ENCODE measurements at regions not wholly inside any gene's neighbourhood (a gene's known extent, or its start where the extent isn't known, plus 50 kb on each side); places are given as distances from the start of the nearest gene placed in this dataset.

DNA sequence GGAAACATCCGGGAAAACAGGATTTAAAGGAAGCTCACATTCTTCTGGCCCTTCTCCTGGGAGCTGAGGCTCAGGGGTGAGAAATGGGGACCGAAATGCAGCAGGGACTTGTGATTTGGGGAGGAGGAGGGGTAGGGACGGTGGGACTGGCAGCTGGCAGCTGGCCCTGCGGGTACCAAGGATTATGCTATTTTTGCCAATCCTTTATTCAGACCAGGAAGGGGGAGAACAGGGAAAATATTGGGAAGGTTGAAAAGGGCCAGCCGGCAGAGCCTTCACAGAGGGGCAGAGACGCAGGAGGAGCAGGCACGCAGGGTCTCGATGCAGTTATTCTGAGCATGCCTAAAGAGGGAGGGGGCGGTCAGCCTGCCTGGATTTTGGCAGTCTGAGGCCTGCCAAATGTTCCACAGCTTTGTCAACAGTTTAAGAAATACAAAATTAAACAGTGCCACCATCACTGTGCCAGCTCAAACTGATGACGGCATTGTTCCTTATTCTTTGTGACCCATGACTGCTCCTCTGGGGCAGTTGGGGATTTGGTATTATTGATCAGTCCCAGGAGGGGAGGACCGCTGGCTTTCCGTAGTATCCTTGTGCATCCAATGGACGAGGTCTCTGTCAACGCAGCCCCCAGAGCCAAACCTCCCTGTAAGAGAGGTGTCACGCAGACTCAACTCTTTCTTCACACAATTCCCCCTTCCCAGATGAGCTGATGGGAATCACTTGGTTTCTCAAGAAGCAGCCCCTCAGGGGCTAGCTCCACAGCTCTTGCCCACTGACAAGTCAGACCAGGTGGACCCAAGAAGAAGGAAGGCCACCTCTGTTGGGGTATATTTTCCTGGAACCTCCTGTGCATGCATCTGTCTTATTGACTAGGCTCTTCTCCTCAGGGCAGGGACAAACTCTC is 553.3 kb downstream of the BNC2 start:
- no peak for DNase-seq

DNA sequence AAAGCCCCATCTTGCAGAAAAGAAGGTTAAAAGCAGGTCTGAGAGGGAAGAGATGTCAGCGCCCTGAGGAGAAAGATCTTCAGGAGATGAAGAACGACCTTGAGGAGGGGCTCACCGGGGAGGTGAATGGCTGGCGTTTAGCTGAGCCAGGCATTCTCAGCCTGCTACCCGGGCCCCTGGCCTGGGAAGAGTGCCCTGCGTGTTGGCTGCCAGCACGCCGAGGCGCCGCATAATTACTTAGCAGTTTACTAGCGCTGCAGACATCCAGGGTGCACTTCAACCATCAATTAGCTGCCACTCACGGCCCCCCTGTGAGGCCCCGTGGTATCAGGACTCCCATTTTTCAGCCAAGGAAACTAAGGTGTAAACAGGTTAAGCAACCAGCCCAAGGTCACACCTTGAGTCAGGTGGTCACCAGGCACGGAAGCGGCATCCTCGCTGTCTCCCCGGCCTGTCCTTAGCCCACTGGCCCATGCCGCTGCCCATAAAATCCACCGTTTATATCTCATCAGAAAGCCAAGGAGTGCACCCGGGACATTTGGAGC is 551.9 kb downstream of the BNC2 start:
- no peak for DNase-seq

DNA sequence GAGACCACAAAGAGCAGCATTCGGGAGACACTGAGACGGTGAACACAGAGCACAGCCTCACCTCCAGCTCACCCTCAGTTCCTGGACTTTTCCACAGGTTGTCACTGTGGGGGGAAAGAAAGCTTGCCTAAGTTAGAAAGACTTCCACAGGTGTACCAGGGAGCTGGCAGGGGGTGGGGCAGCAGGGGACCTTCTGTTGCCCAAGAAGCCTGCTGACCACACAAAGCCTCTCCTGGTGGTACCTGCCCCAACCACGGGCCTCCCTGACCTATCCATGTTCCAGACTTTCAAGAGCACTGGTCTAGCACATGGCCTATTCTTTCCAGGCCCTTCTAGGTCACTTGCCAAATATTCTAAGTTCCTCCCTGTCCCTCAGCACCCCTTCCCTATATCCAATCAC is 550.8 kb downstream of the BNC2 start:
- DNase-seq = no peak

DNA sequence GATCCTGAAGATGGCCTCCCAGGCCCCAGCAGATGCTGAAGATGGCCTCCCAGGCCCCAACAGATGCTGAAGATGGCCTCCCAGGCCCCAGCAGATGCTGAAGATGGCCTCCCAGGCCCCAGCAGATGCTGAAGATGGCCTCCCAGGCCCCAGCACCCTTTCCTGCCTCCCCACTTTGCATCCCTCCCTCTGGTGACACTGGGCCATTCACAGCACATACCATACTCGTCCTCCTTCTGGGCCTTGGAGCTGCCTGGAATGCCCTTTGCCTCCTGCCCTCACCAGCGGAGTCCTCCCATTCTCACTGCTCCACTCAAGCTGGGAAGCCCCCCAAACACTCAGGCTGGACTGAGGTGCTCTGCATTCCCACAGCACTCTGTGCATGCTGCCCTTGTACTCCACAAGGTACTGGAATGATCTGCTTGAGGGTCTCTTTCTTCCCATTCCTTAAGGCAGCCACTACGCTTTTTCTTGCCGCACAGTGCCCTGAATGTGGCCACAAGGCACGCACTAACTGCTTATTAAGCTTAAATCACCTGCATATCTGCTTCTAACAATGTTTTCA is 550.0 kb downstream of the BNC2 start:
- DNase-seq = no peak

DNA sequence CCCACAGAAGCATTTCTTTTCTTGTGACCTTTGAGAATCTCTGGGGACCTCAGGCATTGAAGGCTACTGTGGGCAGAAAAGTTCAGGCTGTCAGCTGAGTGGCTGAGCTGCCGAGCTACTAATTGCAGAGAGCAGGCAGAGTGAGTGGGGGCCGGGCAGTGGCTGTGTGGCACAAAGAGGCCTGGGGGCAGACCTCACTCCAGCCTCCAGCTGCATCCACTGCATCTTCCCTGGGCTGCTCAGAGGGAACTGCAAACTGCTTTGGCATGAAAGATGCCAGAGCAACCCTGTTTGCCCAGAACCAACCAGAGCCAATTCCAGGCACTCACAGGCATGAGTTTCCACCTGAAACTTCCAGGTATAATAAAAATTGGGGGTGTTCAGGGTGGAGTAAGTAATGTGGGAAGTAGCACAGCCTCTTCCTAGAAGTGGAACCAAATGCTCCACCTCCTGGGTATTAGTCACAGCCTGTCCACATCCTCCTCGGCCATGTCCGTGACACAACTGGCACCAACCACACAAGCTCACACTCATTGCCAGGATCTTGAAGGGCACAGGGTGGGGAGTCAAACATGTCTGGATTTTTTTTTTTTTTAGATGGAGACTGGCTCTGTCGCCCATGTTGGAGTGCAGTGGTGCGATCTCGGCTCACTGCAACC is 548.9 kb downstream of the BNC2 start:
- DNase-seq = no peak

DNA sequence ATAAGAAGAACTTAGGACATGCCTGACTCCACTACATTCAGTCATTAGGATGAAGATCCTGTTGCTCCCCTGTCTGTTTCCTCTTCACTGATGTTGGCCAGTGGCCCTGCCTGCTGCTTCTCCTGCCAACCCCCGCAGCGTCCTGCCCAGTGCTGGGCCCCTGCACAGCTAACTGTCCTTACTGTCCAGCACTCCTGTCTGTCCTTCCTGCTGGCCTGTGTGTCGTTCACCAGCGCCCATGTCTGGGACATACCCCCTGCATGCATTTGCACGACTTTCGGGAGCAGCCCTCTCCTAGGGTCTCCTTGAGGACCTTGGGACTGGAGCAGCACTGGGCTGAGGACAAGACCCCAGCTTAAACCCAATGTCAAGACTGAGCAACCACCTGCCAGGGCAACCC is 547.6 kb downstream of the BNC2 start:
- no peak for DNase-seq

DNA sequence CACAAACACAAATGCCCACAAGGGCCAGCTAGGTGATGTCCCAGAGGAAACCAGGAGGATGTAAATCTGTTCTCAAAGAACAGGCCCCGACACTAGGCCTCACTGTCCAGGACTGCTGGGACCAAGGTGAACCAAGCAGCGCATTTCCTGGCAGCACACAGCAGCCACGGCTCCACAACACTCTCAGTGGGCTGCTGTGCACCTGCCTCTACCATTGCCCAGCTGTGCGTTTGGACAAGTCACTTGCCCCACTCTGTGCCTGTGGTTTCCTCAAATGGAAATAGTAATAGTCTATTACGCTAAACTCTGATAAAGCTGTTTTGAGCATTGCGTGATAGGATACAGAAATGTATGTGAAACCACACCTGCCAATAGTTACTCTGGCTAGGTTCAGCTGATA is 544.5 kb downstream of the BNC2 start:
- DNase-seq = no peak

DNA sequence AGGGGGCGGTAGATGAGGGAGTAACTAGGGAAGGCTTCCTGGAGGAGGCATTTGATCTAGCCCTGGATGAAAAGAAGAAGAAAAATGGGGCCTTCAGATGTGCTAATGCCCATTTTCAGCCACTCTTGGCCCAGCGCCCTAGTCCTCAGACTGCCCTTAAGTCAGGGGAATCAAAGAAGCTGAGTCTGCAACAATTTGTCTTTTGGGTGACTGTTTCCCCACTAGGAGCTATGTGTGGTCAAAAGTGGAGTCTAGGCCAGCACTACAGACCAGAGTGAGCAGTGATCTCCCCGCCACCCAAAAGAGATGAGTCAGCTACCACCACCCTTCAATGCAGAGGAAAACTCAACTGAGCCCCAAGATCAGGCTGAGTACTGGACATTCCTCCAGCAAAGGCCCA is 542.1 kb downstream of the BNC2 start:
- no peak for DNase-seq

DNA sequence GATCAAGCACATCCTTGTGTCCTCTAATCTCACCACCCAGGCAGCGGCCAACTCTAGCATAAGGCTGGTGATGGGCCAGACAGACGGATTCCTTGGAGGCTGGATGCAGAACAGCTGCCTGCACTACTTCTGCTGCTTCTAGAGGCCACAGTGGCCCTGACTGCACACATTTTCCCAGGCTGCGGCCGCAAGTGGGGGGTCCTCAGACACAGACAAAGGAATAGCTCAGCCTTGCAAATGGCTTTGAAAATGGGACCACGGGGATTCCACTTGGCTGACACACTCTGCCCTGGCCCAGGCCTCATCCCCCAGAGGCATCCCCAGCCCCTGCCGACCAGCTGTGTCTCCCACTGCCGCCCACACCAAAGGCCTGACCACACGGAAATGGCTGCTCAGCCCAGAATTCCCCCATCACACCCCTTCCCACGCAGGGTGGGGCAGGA is 540.8 kb downstream of the BNC2 start:
- no peak for DNase-seq

DNA sequence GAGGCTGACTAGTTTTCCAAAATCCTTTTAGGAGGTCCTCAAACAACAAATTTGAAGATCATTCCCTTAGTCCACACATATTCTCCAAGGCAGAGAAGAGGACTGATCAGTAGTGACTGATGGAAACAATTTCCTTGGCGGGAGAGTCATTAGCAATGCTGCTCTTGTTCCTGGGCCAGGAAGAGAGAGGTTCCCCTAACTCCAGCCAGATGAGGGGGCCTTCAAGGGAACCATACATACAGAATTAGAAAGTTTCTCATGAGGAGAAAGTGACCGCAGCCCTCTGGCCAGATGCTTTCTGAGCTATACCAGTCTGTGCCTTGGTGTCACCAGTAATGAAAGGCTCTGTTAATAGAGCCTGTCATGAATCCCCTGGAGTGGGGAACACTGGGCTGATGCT is 539.4 kb downstream of the BNC2 start:
- DNase-seq = no peak

DNA sequence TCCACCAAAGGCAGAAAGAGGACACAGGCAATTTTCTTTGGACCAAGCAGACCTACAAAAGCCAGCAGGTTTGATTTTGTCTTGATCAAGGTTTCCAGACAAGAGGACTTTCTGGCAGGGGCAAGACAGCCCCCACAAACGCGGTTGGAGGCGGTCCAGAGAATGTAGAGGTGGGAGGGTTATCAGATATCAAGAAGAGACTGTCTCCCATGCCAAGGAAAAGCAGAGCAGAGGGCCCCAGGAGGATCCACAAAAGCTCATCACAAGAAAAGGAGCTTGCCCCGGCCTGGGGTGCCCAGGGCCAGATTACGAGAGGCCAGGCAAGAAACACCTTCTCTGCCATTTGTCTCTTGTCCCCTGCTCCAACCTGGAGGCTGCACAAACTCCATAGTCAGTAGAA is 538.9 kb downstream of the BNC2 start:
- DNase-seq = no peak

DNA sequence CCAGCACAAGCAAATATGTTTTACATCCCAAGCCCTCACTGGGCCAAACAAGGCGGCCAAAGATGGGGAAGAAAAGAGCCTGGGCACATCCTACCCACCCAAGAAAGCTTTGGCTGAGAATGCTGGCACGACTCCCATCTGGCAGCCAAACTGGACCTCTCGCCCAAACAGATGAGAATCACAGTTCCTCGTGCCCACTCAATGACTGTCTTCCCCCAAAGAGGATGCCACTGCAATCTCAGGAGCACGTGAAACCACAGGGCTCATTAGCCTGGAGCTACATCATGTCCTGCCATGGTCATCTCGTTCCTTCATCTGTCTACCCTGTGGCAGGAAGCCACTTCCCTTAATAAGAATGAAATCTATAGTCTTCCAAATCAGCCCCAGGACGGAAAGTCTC is 536.8 kb downstream of the BNC2 start:
- DNase-seq = no peak

DNA sequence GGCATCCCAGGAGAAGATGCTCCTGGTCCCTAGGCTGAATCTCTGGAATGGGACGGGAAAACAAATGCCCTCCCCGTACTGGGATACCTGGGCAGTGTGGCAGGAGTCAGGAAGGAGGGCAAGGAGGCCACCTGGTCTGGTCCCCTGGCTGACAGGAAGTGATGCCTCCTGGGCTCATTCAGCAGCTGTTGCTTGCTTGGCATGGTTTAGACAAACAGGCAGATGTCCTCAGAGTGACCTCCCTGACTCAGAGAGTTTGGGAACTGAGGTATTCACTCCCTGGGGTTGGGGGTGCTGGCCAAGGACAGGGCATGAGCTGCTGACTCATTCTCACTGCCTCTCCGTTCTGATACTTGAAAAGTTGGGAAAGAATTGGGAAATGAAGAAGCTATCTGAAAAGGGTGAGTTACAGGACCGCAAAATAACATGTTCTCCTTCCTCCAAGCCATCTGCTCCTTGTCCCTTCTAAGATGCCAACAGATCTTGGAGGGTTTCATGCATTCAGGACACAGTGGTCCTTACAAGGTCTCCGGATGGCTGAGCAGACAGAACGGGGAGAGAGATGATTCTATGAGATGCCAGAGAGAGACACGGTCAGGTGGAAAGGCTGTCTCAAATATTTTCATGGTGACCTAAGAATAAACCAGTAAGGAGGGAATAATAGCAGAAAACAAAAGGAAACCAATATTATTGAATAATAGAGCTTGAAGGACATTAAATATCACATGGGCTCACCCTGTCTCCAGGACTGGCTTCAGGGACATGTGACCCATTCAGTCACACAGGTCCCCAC is 534.5 kb downstream of the BNC2 start:
- peak; percentile 19 for DNase-seq

DNA sequence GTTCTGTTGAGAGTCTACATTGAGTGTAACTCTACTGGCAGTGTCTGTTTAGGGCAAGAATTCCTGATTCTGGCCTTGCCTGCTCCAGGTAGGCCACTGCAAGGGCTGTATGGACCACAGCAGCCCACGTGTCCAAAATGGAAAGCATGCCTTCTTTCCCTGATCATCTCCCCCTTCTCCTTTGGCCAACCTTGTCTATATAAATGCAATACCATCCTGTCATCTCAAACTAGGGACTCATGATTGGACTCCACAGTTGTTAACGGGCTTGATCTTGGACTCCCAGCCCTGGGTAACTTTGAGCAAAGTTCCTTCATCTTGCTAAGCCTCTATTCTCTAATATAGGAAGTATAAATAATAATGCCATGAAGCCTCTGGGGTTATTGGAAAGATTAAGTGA is 533.6 kb downstream of the BNC2 start:
- no peak for DNase-seq

DNA sequence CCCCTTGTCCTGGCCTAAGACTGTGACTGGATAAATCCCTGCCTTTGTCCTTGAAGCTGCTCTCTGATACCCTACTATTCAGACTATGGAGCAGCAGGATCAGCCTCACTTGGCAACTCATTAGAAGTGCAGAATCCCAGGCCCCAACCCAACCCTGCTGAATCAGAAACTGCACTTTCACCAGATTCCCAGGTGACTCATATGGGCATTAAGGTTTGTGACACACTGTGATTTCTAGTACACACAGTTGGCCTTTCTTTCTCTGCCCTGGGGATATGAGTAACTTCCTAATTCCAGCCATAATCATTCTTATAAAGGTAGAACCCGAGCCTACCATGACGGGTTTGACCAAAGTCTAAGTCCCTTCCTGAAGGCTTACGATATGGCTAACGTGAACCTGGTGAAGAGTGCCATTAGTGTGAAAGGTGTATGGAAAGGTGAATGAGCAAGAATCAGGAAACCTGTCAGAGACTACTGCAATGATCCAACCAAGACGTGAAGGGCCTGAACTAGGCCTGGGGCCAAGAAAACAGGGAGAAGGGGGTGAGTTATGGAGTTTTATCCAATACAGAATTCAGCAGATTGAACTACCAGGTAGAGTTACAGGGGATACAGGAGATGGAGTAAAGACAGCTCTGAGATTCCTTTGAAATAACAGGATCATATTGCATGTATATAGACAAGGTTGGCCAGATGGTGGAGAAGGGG is 533.0 kb downstream of the BNC2 start:
- no peak for DNase-seq

DNA sequence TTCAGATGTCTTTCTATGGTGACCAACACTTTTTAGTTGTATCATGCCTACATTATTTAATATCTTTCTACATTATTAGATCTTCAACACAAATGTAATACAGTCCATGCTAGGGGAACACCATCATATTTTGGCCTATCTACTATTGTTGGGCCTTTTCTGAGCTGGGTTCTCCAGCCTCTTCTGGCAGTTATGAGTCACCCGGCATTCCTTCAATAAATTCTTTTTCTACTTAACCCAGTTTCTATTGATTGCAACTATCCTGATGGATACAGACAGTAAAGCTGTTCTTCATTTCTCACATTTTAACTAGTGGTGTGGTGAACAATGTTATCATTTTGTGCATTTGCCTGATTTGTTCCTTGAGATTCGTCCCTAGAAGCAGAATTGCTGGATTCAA is 529.3 kb downstream of the BNC2 start:
- no peak for DNase-seq

DNA sequence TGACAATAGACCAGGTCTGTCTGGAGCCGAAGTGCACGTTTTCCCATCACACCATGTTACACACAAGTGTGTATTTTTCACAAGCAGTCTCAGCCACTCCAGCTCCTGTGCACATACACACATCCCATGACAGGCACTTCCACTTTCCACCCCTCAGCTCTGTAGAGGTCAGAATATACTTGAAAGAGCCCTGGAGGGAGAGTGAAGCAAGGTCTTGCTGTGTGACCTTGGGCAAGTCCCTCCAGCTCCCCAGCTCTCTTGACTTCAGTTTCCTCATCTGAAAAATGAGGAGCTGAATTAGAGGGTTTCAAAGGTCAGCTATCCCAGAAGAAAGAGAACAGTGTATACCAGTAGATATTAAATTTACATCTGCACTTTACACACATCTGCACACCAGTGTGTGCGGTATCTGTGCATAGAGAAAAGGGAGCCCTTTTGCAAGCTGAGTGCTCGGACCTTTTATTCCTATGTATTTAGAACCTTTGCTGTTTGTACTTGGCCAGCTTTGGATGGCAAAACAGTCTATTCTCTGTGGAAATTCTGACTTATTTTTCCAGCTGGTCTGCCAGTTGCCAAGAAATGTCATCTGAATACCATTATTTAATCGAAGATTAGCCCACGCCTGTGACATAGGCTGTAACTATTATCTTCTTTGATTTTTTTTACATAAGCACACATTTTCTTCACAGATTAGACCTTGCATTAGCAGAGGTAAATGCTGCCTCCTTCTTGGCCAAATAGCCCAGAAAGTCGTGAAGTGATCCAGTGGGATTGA is 528.0 kb downstream of the BNC2 start:
- no peak for DNase-seq

DNA sequence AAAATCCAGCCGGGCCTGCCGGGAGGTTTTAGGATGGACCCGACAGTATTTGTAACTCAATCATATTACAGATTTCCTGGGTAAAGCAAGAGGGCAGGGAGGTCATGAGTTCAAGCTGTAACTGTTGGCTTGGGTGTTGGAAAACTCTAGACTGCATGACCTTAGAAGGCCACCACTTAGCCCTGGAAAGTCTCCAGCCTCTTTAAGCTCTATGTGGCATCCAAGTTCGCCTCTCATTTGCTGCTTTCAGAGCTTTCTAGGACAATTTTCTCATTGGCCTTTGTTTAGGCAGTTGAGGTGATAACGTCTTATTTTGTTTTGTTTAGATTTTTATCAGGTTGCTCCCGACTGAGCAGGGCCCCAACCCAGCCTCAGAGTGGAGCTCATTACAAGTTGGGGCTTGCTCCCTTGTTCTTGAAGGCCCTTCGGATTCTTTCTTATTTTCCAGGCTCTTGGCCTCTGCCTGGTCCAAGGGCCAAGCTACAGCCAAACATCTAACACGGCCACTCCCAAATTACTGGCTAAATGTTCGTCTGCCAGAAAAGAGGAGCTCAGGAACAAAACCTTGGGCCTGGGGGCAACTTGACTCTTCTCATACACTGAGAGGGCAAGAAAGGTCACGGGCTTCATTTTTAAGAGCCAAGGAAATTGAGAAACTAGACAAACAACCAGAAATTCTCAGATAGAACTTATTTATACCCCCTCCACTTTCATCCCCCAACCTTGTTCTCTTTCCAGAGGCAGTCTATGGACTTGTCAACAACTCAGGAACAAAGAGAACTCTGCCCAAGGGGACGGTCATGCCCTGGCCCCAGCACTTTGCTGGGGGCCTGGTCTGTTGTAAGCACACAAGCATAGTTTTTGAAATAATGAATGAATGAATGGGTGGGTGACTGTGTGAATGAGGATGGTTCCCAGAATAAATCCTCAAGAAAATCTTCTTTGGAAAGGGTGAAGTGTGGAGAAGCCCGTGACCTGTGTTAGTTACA is 526.9 kb downstream of the BNC2 start:
- no peak for DNase-seq

DNA sequence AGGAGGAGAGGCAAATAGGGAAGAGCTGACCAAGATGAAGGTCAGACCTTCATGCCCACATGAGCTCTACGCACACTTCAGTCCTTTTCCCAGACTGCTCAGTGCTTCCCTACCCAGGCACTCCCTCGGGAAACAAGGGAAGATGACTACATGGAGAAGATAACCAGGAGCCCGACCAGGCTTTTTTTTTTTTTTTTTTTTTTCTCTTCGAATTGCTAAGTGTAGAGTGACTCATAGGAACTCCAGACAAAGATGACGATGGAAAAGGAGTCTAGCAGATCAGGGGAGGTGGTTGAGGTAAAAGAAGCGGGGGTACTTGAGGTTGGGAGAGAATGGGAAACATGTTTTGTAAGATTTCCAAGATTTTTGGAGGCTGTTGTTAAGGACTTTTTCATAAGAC is 526.1 kb downstream of the BNC2 start:
- no peak for DNase-seq

DNA sequence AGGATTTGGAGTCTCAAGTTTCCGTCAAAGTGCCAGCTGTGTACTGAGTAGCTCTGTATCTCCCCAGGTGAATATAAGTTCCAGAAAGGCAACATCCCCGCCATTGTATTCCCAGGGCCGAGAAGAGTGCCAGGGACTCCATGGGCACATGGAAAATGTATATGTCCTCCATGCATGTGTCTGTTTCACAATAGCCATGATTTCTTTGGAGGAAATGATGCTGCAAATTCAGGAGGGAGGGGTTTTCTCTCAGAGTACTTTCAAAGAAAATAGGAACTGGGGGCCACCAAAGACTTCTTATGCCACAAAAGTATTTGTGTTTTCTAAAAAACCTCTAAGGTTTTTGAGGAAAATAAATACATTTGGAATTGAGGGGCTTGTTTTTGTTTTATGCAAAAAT is 524.6 kb downstream of the BNC2 start:
- no peak for DNase-seq
